HFFc6 (cell line): ENCODE measurements at regions not wholly inside any gene's neighbourhood (a gene's known extent, or its start where the extent isn't known, plus 50 kb on each side); places are given as distances from the start of the nearest gene placed in this dataset.

Experiments
- DNase-seq: peaks from one replicate; pipeline ENCODE4 v3.0.0-alpha.2; 2018
- H3K27ac Mint-ChIP-seq: 2 replicates; pipeline ENCODE4 v1.8.0; 2020; ENCODE audit warnings: mild to moderate bottlenecking, mixed read lengths
- H3K27me3 Mint-ChIP-seq: 2 replicates; pipeline ENCODE4 v1.8.0; 2021; ENCODE audit warnings: mild to moderate bottlenecking, moderate library complexity, mixed read lengths; ENCODE audit not compliant: insufficient read depth
- H3K36me3 Mint-ChIP-seq: 2 replicates; pipeline ENCODE4 v1.8.0; 2021; ENCODE audit warnings: low read depth, mixed read lengths
- H3K4me1 Mint-ChIP-seq: 2 replicates; pipeline ENCODE4 v1.8.0; 2020; ENCODE audit warnings: low read depth, mixed read lengths
- H3K4me3 Mint-ChIP-seq: 2 replicates; pipeline ENCODE4 v1.8.0; 2020; ENCODE audit warnings: mild to moderate bottlenecking, moderate library complexity, mixed read lengths
- H3K9me3 Mint-ChIP-seq: 2 replicates; pipeline ENCODE4 v1.8.0; 2020; ENCODE audit warnings: mild to moderate bottlenecking, mixed read lengths
- TF ChIP-seq, protein P1 (sequence below): fragments of 200-600 bp; sonication (generic); IDR thresholded peaks from 2 replicates; pipeline ENCODE4 v1.5.0; 2021; ENCODE audit warnings: antibody characterized with exemption, mild to moderate bottlenecking

DNA sequence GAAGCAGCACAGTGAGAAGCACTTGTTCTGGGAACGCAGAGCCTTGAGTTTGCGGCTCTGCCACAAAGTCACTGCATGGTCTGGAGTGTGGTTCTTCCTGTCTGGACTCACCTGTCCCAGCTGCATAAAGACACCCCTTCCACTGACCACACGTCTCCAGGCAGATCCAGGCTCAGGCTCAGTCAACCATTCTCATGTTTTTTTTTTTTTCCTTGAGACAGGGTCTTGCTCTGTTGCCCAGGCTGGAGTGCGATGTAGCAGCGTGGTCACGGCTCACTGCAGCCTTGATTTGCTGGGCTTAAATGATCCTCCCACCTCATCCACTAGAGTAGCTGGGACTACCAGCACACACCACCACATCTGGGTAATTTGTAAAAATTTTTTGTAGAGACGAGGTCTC is 102.9 kb upstream of the KLF4 start:
- Mint-ChIP-seq H3K27me3 (peaks cover 9% of the 10 kb centered on the region), H3K27ac (no peak overlapping the region), H3K4me3 (no peak overlapping the region), H3K9me3 (no peaks in the 10 kb centered on the region; the same call in 1 of the 2 replicates), H3K36me3 (no peaks in the 10 kb centered on the region), H3K4me1 (no peaks in the 10 kb centered on the region)
- DNase-seq = no peak
- TF ChIP-seq, protein P1, sequence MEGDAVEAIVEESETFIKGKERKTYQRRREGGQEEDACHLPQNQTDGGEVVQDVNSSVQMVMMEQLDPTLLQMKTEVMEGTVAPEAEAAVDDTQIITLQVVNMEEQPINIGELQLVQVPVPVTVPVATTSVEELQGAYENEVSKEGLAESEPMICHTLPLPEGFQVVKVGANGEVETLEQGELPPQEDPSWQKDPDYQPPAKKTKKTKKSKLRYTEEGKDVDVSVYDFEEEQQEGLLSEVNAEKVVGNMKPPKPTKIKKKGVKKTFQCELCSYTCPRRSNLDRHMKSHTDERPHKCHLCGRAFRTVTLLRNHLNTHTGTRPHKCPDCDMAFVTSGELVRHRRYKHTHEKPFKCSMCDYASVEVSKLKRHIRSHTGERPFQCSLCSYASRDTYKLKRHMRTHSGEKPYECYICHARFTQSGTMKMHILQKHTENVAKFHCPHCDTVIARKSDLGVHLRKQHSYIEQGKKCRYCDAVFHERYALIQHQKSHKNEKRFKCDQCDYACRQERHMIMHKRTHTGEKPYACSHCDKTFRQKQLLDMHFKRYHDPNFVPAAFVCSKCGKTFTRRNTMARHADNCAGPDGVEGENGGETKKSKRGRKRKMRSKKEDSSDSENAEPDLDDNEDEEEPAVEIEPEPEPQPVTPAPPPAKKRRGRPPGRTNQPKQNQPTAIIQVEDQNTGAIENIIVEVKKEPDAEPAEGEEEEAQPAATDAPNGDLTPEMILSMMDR = no peak

DNA sequence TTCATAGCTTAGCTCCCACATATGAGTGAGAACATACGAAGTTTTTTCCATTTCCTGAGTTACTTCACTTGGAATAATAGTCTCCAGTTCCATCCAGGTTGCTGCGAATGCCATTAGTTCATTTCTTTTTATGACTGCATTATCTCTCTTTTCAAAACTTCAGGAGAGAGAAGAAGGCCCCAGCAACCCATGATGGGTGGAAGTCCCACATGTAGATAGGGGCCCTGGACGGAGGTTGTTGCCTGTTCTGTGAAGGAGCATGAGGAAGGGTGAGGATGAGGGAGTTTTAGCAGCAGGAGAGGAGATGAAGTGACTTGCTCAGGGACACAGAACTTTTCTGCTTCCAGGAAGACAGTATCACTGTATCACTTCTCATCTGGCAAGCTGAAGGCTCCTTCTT is 102.2 kb upstream of the KLF4 start:
- Mint-ChIP-seq H3K27me3 (peaks cover 12% of the 10 kb centered on the region), H3K4me3 (no peak overlapping the region), H3K4me1 (no peaks in the 10 kb centered on the region), H3K9me3 (no peaks in the 10 kb centered on the region; the same call in 1 of the 2 replicates), H3K36me3 (no peaks in the 10 kb centered on the region), H3K27ac (no peak overlapping the region)
- TF ChIP-seq, protein P1 = no peak
- no peak for DNase-seq

DNA sequence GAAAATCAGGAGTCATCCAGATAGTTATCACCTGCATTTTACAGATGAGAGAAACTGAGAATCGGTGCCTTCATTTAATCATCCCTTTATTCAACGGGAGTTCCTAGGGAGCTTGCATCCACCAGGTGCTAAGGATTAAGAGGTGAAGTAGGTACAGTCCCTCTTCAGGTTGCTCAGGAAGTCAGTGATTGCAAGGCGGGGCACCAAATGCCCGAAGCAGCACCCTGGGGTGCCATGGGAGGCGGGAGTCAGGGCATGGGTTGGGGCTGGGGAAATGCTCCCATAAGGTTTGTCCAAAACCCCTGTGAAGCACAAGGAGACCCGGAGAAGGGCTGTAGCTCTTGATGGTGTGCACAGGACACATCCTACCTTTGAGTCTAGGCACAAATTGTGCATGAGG is 98.8 kb upstream of the KLF4 start:
- Mint-ChIP-seq H3K4me1 (no peaks in the 10 kb centered on the region), H3K36me3 (no peaks in the 10 kb centered on the region), H3K4me3 (no peak overlapping the region), H3K27me3 (peaks cover 15% of the 10 kb centered on the region), H3K9me3 (no peaks in the 10 kb centered on the region; the same call in 1 of the 2 replicates), H3K27ac (no peak overlapping the region)
- DNase-seq = no peak
- TF ChIP-seq, protein P1 = no peak

DNA sequence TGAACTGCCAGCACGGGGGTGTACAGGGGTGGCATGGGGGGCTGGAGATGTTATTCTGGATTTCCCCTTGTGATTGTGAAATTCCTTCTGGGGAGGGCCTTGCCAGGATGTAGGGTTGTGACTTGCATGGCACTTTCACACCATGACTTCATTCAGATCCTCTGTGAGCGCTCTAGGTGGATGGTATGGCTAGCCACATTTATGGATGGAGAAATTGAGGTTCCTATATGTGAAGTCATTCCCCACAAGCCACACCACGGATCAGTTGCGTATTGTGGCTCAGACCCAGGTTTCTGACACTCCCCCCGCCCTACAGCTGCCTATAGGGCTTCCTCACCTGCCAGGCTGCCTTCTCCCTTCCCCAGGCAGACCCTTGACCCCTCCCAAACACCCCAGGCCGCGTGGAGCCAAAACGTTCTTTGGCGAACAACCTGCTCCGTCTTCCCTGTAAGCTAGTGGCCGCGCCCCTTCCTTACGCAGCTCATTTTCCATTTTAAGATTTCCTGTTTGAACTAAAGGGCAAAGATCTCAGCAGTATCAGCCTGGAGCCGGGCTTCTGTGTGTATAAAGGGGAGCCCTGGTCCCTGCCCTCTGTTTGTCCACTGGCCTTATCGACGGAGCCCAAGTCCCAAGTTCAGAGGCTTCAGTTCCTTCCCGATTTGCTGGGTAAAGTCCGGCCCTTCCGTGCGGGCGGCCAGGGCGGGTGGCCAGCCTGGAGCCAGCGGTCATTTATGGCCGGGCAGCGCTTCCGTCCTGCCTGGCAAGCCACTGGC is 97.8 kb upstream of the KLF4 start:
- H3K4me3 Mint-ChIP-seq = no peak overlapping the region
- H3K36me3 Mint-ChIP-seq = no peaks in the 10 kb centered on the region
- no peaks in the 10 kb centered on the region for H3K4me1 Mint-ChIP-seq
- TF ChIP-seq, protein P1 = no peak
- DNase-seq = no peak
- H3K27ac Mint-ChIP-seq = no peak overlapping the region
- H3K27me3 Mint-ChIP-seq = peaks cover 15% of the 10 kb centered on the region
- H3K9me3 Mint-ChIP-seq = no peaks in the 10 kb centered on the region; the same call in 1 of the 2 replicates

DNA sequence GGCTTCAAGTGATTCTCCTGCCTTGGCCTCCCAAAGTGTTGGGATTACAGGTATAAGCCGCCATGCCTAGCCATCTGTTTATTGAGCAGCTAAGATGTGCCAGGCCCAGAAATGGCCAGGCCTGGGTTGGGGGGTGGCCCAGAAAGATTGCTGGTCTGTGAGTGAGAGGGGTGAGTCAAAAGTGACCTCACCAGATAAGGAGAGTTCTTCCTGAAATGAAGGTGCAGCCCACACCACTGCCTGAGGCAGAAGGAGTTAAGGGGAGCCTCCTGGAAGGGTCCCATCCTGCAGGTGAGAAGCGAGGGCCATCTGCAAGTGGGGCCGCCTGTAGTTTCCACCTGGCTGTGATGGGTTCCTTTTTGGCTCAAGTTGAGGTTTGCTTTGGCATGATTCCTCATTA is 96.9 kb upstream of the KLF4 start:
- TF ChIP-seq, protein P1 = no peak
- H3K4me1 Mint-ChIP-seq = no peaks in the 10 kb centered on the region
- no peaks in the 10 kb centered on the region; the same call in 1 of the 2 replicates for H3K9me3 Mint-ChIP-seq
- H3K27ac Mint-ChIP-seq = no peak overlapping the region
- H3K4me3 Mint-ChIP-seq = no peak overlapping the region
- H3K36me3 Mint-ChIP-seq = no peaks in the 10 kb centered on the region
- H3K27me3 Mint-ChIP-seq = peaks cover 15% of the 10 kb centered on the region
- DNase-seq = no peak
